K562 (cell line): ENCODE measurements at regions not wholly inside any gene's neighbourhood (a gene's known extent, or its start where the extent isn't known, plus 50 kb on each side); places are given as distances from the start of the nearest gene placed in this dataset.

ENCODE experiments used
- ATAC-seq: fragments of 200-7000 bp; cut with Tn5 transposase; 3 replicates; pipeline ENCODE4 v1.9.1; 2020; ENCODE audit warnings: moderate library complexity
- BruUV-seq: library from RNA; stranded (reverse); fragments of 400-500 nt; replicated peaks from 2 replicates; lab custom pipeline; 2021; lab: Mats Ljungman, UMichigan
- CTCF ChIA-PET: fragments of 300-600 bp; formaldehyde crosslinking; extraction: SDS; loops from one replicate; lab custom pipeline; 2021; ENCODE audit warnings: low intra/inter-chr PET ratio; lab: Yijun Ruan, JAX
- POLR2A ChIA-PET: fragments of 300-600, 350-650 bp; sonication (Branson Sonifier 250); formaldehyde crosslinking; extraction: SDS; loops from one replicate; lab custom pipeline; 2021; ENCODE audit warnings: antibody characterized with exemption, inconsistent platforms; lab: Yijun Ruan, JAX
- DNase-seq, 4 experiments: peaks; one replicate each; pipeline versions ENCODE4 v3.0.0 to v3.0.0-alpha.2; 2011 to 2018; ENCODE audit warnings: low spot score in 3 of 4, mixed read lengths in 3 of 4; ENCODE audit errors: extremely low read depth in 1 of 4
- FAIRE-seq: peaks from 2 replicates; lab custom pipeline; 2011; peaks lifted over from hg19 to GRCh38; lab: Jason Lieb, UNC
- H2AFZ ChIP-seq: 2 replicates; pipeline ENCODE4 v1.6.0; 2011; ENCODE audit warnings: low read depth, low read length, control low read depth, inconsistent platforms
- H3K27ac ChIP-seq: fragments of 200-600 bp; 3 replicates; pipeline ENCODE4 v1.8.0; 2011; ENCODE audit warnings: low read depth, mild to moderate bottlenecking, control low read depth, inconsistent platforms, low read length, moderate library complexity, mixed read lengths; ENCODE audit errors: extremely low read depth
- H3K27me3 ChIP-seq, 2 experiments: fragments of 300-600 bp in 1 of 2; 2 replicates in 1 of 2; 3 replicates in 1 of 2; pipeline versions ENCODE4 v1.6.0 to v1.8.0; 2011; ENCODE audit warnings: inconsistent platforms in 2 of 2, low read length in 2 of 2, mild to moderate bottlenecking in 1 of 2, mixed read lengths in 1 of 2, moderate library complexity in 1 of 2; ENCODE audit not compliant: control insufficient read depth in 2 of 2, insufficient read depth in 2 of 2
- H3K36me3 ChIP-seq: fragments of 300-600 bp; 3 replicates; pipeline ENCODE4 v1.8.0; 2011; ENCODE audit warnings: mild to moderate bottlenecking, low read length, inconsistent platforms; ENCODE audit not compliant: control insufficient read depth, insufficient read depth
- H3K4me1 ChIP-seq, 2 experiments: fragments of 200-600 bp in 1 of 2; replicated peaks in 1 of 2; 2 replicates in 1 of 2; 3 replicates in 1 of 2; pipeline versions ENCODE4 v1.5.1 to v1.8.0; 2011; ENCODE audit warnings: inconsistent platforms in 2 of 2, low read length in 2 of 2, mild to moderate bottlenecking in 1 of 2, mixed read lengths in 1 of 2, moderate library complexity in 1 of 2; ENCODE audit not compliant: control insufficient read depth in 2 of 2, insufficient read depth in 2 of 2
- H3K4me2 ChIP-seq: 2 replicates; pipeline ENCODE4 v1.6.1; 2011; ENCODE audit warnings: low read length, control low read depth, inconsistent platforms, mixed read lengths; ENCODE audit not compliant: insufficient read depth
- H3K4me3 ChIP-seq: fragments of 200-600 bp; sonication (generic), shearing (Covaris generic); 2 replicates; pipeline ENCODE4 v1.5.1; 2016; ENCODE audit warnings: control low read depth, inconsistent platforms
- H3K79me2 ChIP-seq: fragments of 200-600 bp; 3 replicates; pipeline ENCODE4 v1.8.0; 2011; ENCODE audit warnings: low read length, inconsistent platforms; ENCODE audit not compliant: control insufficient read depth, insufficient read depth
- H3K9ac ChIP-seq, 2 experiments: 2 replicates each; pipeline versions ENCODE4 v1.6.0 to v1.6.1; 2011; ENCODE audit warnings: low read depth in 2 of 2, low read length in 2 of 2, control low read depth in 1 of 2, inconsistent platforms in 1 of 2, mild to moderate bottlenecking in 1 of 2, mixed read lengths in 1 of 2; ENCODE audit not compliant: insufficient read depth in 1 of 2
- H3K9me1 ChIP-seq: one replicate; pipeline ENCODE4 v1.6.0; 2011; ENCODE audit warnings: inconsistent platforms, mild to moderate bottlenecking, low read length, moderate library complexity; ENCODE audit not compliant: control insufficient read depth, insufficient read depth
- H3K9me3 ChIP-seq: replicated peaks from 2 replicates; pipeline ENCODE4 v1.5.1; 2011; ENCODE audit warnings: low read depth, low read length, inconsistent platforms; ENCODE audit not compliant: control insufficient read depth, insufficient read depth
- H4K20me1 ChIP-seq: replicated peaks from 2 replicates; pipeline ENCODE4 v1.6.1; 2011; ENCODE audit warnings: low read length, inconsistent platforms, mixed read lengths; ENCODE audit not compliant: control insufficient read depth, insufficient read depth
- BRF2 ChIP-seq: IDR thresholded peaks from 3 replicates; pipeline ENCODE4 v1.6.1; 2011; ENCODE audit warnings: borderline replicate concordance, mild to moderate bottlenecking; ENCODE audit not compliant: insufficient read length, insufficient read depth
- DIDO1 ChIP-seq: fragments of 450-650 bp; IDR thresholded peaks from 2 replicates; pipeline ENCODE4 v1.6.1; 2016; ENCODE audit warnings: low read depth, missing biosample characterization, missing genetic modification characterization
- GABPB1 ChIP-seq: sonication (generic); formaldehyde crosslinking; IDR thresholded peaks from 2 replicates; pipeline ENCODE4 v1.8.0; 2022; ENCODE audit warnings: mild to moderate bottlenecking, missing genetic modification reagents
- KAT2B ChIP-seq: IDR thresholded peaks from one replicate; pipeline ENCODE4 v1.6.1; 2012; ENCODE audit warnings: low read depth, mild to moderate bottlenecking, control low read depth, inconsistent platforms, low read length, moderate library complexity
- MYC ChIP-seq, 2 experiments: fragments of 250-450 bp in 1 of 2; sonication (Bioruptor Pico) in 1 of 2; IDR thresholded peaks; 2 replicates each; pipeline versions ENCODE4 v1.5.1 to v1.6.1; 2012 to 2021; ENCODE audit warnings: low read depth in 2 of 2, borderline replicate concordance in 1 of 2, improper control_type of control experiment in 1 of 2, low read length in 1 of 2, mild to moderate bottlenecking in 1 of 2, moderate library complexity in 1 of 2
- PHF8 ChIP-seq: fragments of 200-600 bp; sonication (generic); IDR thresholded peaks from 2 replicates; pipeline ENCODE4 v1.6.1; 2012; ENCODE audit warnings: mixed run types, mild to moderate bottlenecking, inconsistent platforms, low read length, moderate library complexity, borderline replicate concordance
- SMARCA5 ChIP-seq: fragments of 450-650 bp; IDR thresholded peaks from 2 replicates; pipeline ENCODE4 v1.6.1; 2016
- ZNF507 ChIP-seq: conservative IDR thresholded peaks from 2 replicates; pipeline ENCODE4 v1.6.1; 2017; ENCODE audit warnings: missing genetic modification characterization, missing compliant biosample characterization
- ZNF639 ChIP-seq, 2 experiments: fragments of 200-800 bp in 1 of 2; sonication (Bioruptor generic) in 1 of 2; sonication (generic) in 1 of 2; formaldehyde crosslinking in 1 of 2; IDR thresholded peaks in 1 of 2; conservative IDR thresholded peaks in 1 of 2; 2 replicates each; pipeline versions ENCODE4 v1.5.0 to v1.6.1; 2016 to 2020; ENCODE audit warnings: missing compliant biosample characterization in 1 of 2, missing genetic modification characterization in 1 of 2, missing genetic modification reagents in 1 of 2
- WGBS: fragments of 100-300 bp; shearing (Covaris generic); methylation state at CpG from one replicate; pipeline ENCODE4 v1.1.6; 2016; ENCODE audit warnings: low coverage, mixed read lengths; ENCODE audit not compliant: insufficient coverage; ENCODE audit errors: missing lambda C conversion rate; 5-methylcytosine and 5-hydroxymethylcytosine counted together
- in situ Hi-C: fragments of 300-500 bp; cut with MboI; formaldehyde crosslinking; loops from 4 replicates; pipeline ENCODE4 v1.15.0; 2018; ENCODE audit warnings: inconsistent platforms, mixed read lengths
- intact Hi-C: fragments of 100-400 bp; cut with micrococcal nuclease; formaldehyde crosslinking; loops from 2 replicates; pipeline ENCODE4 v1.14.2; 2022

- no peak overlapping the region for H3K4me2 ChIP-seq
- POLR2A ChIA-PET = interaction anchor here (0.7 kb wide), 1 partner anchor 24 kb away, joined by 5 read pairs; no protein-coding TSS in a partner anchor
- H3K9ac ChIP-seq = no peak overlapping the region
- no peaks in the 10 kb centered on the region for H3K9me3 ChIP-seq
- in situ Hi-C loops (no loop called here), intact Hi-C loops (no loop called here)
- no peaks in the 10 kb centered on the region; the same call in 1 of the 2 replicates for H4K20me1 ChIP-seq
- H3K36me3 ChIP-seq = no peaks in the 10 kb centered on the region
- H2AFZ ChIP-seq = no peak overlapping the region
- TF ChIP-seq DIDO1 = no peak
- no peak for TF ChIP-seq MYC (IDR thresholded peaks at IDR 0.05; ENCODE audit: low read depth, low read length)
- no peak for TF ChIP-seq MYC (CRISPR knock-in tag; IDR thresholded peaks at IDR 0.05; ENCODE audit: borderline replicate concordance, low read depth)
- no peak for TF ChIP-seq SMARCA5
- no peak for TF ChIP-seq ZNF639 (CRISPR knock-in tag; conservative IDR thresholded peaks at IDR 0.05 in 1 of 2, IDR thresholded peaks at IDR 0.05 in 1 of 2)
- TF ChIP-seq KAT2B = no peak
- TF ChIP-seq GABPB1 (CRISPR knock-in tag) = no peak
- TF ChIP-seq PHF8 = no peak
- no peak for TF ChIP-seq BRF2
- TF ChIP-seq ZNF507 = no peak
- 0% methylated on average over 2 of the region's 2 CpGs for WGBS
- H3K79me2 ChIP-seq = no peaks in the 10 kb centered on the region
- ATAC-seq = no peak
- H3K4me3 ChIP-seq = no peak overlapping the region
- CTCF ChIA-PET = no interaction called here
- FAIRE-seq = no peak
- DNase-seq = no peak
- H3K9me1 ChIP-seq = no peaks in the 10 kb centered on the region
- H3K27ac ChIP-seq = no peak overlapping the region
- no TSS peak for BruUV-seq
- no peaks in the 10 kb centered on the region for H3K4me1 ChIP-seq
- peaks cover 0 to 6% of the 10 kb centered on the region in 2 experiments; a peak in 1 of 5 replicates for H3K27me3 ChIP-seq
Observed at GRCh38 chr10:44063686-44064085, 321.2 kb downstream of the CXCL12 start.
